A549 (cell line): ENCODE measurements at regions not wholly inside any gene's neighbourhood (a gene's known extent, or its start where the extent isn't known, plus 50 kb on each side); places are given as distances from the start of the nearest gene placed in this dataset.

ENCODE experiments used
- ATAC-seq, 2 experiments: fragments of 200-7000 bp in 1 of 2; fragments of >200 bp in 1 of 2; cut with Nextera tagmentation in 1 of 2; cut with Tn5 transposase in 1 of 2; 3 replicates each; pipeline versions ENCODE4 v1.8.0 to v1.9.1; 2018 to 2020; ENCODE audit warnings: mild to moderate bottlenecking in 1 of 2, moderate library complexity in 1 of 2
- CTCF ChIA-PET: fragments of 300-600 bp; sonication (Branson Sonifier 250); formaldehyde crosslinking; extraction: SDS; loops from one replicate; lab custom pipeline; 2021; ENCODE audit warnings: antibody characterized with exemption, inconsistent platforms; lab: Yijun Ruan, JAX
- POLR2A ChIA-PET: fragments of 350-600 bp; formaldehyde crosslinking; extraction: SDS; loops from one replicate; lab custom pipeline; 2021; ENCODE audit warnings: antibody characterized with exemption, inconsistent platforms; lab: Yijun Ruan, JAX
- DNase-seq, 2 experiments: peaks; one replicate each; pipeline versions ENCODE4 v3.0.0 to v3.0.0-alpha.2; 2011 to 2016; ENCODE audit warnings: low read depth in 1 of 2, low spot score in 1 of 2
- FAIRE-seq: peaks from 2 replicates; lab custom pipeline; 2011; peaks lifted over from hg19 to GRCh38; lab: Jason Lieb, UNC
- H3K27ac ChIP-seq, 2 experiments: fragments of >200 bp; sonication (Bioruptor Twin); formaldehyde crosslinking; 3 replicates each; pipeline ENCODE4 v1.5.1; 2016 to 2017
- H3K4me1 ChIP-seq: fragments of >200 bp; sonication (Bioruptor Twin); formaldehyde crosslinking; 3 replicates; pipeline ENCODE4 v1.6.1; 2016
- H3K4me2 ChIP-seq: fragments of >200 bp; sonication (Bioruptor Twin); formaldehyde crosslinking; 3 replicates; pipeline ENCODE4 v1.6.1; 2016
- H3K4me3 ChIP-seq: fragments of >200 bp; sonication (Bioruptor Twin); formaldehyde crosslinking; 3 replicates; pipeline ENCODE4 v1.5.1; 2016
- H3K9me3 ChIP-seq: fragments of >200 bp; sonication (Bioruptor Twin); formaldehyde crosslinking; 3 replicates; pipeline ENCODE4 v1.6.1; 2016
- ATOH8 ChIP-seq: fragments of 250-450 bp; sonication (Bioruptor Pico); IDR thresholded peaks from 2 replicates; pipeline ENCODE4 v1.5.0; 2020; ENCODE audit warnings: low read depth, mild to moderate bottlenecking, moderate library complexity
- BHLHE40 ChIP-seq: IDR thresholded peaks from 2 replicates; pipeline ENCODE4 v1.6.1; 2012; ENCODE audit warnings: low read depth, low read length, inconsistent platforms
- CBX2 ChIP-seq: fragments of 200-600 bp; sonication (generic); IDR thresholded peaks from 2 replicates; pipeline ENCODE4 v1.6.1; 2016; ENCODE audit warnings: low read depth, mild to moderate bottlenecking, borderline replicate concordance
- CBX8 ChIP-seq: fragments of 200-600 bp; sonication (generic); IDR thresholded peaks from 2 replicates; pipeline ENCODE4 v1.6.1; 2016
- CEBPB ChIP-seq, 2 experiments: fragments of >200 bp in 1 of 2; sonication (Bioruptor Twin) in 1 of 2; formaldehyde crosslinking in 1 of 2; IDR thresholded peaks; 2 replicates each; pipeline ENCODE4 v1.6.1; 2012 to 2016
- CHD4 ChIP-seq: fragments of 200-600 bp; sonication (generic); IDR thresholded peaks from 2 replicates; pipeline ENCODE4 v1.6.1; 2016; ENCODE audit warnings: antibody characterized with exemption, mild to moderate bottlenecking, borderline replicate concordance
- CTCF ChIP-seq: fragments of >200 bp; sonication (Bioruptor Twin); formaldehyde crosslinking; IDR thresholded peaks from 3 replicates; pipeline ENCODE4 v1.5.1; 2016
- E2F6 ChIP-seq: IDR thresholded peaks from 2 replicates; pipeline ENCODE4 v1.6.1; 2012; ENCODE audit warnings: low read depth, borderline replicate concordance
- EHMT2 ChIP-seq: fragments of 200-600 bp; sonication (generic); IDR thresholded peaks from 2 replicates; pipeline ENCODE4 v1.6.1; 2016; ENCODE audit warnings: antibody characterized with exemption, low read depth, mild to moderate bottlenecking, moderate library complexity
- EP300 ChIP-seq, 2 experiments: fragments of >200 bp; sonication (Bioruptor Twin); formaldehyde crosslinking; IDR thresholded peaks; 2 replicates in 1 of 2; 3 replicates in 1 of 2; pipeline ENCODE4 v1.6.1; 2016 to 2017
- FOSL2 ChIP-seq, 2 experiments: fragments of 450-650 bp in 1 of 2; fragments of >200 bp in 1 of 2; sonication (Bioruptor Twin) in 1 of 2; formaldehyde crosslinking; IDR thresholded peaks; 2 replicates each; pipeline versions ENCODE4 v1.5.0 to v1.6.1; 2016 to 2020; ENCODE audit warnings: mild to moderate bottlenecking in 1 of 2, moderate library complexity in 1 of 2
- FOXS1 ChIP-seq: fragments of 250-450 bp; sonication (Bioruptor Pico); IDR thresholded peaks from 2 replicates; pipeline ENCODE4 v1.5.0; 2020; ENCODE audit warnings: mild to moderate bottlenecking, moderate library complexity
- HDAC2 ChIP-seq: fragments of 200-600 bp; sonication (generic); IDR thresholded peaks from 2 replicates; pipeline ENCODE4 v1.6.1; 2016
- HOXB13 ChIP-seq: fragments of 250-450 bp; sonication (Bioruptor Pico); IDR thresholded peaks from 2 replicates; pipeline ENCODE4 v1.5.0; 2020; ENCODE audit warnings: low read depth, mild to moderate bottlenecking, moderate library complexity
- JUN ChIP-seq, 2 experiments: fragments of >200 bp; sonication (Bioruptor Twin); formaldehyde crosslinking; IDR thresholded peaks; 2 replicates in 1 of 2; 3 replicates in 1 of 2; pipeline ENCODE4 v1.6.1; 2016 to 2017
- JUNB ChIP-seq: fragments of >200 bp; sonication (Bioruptor Twin); formaldehyde crosslinking; IDR thresholded peaks from 2 replicates; pipeline ENCODE4 v1.6.1; 2016
- KDM5A ChIP-seq: fragments of 200-600 bp; sonication (generic); IDR thresholded peaks from 2 replicates; pipeline ENCODE4 v1.6.1; 2016; ENCODE audit warnings: antibody characterized with exemption, mild to moderate bottlenecking
- MAX ChIP-seq: IDR thresholded peaks from 2 replicates; pipeline ENCODE4 v1.6.1; 2012
- MYC ChIP-seq: IDR thresholded peaks from 2 replicates; pipeline ENCODE4 v1.6.1; 2012; ENCODE audit warnings: mild to moderate bottlenecking, inconsistent platforms, low read length, improper control_type of control experiment, borderline replicate concordance
- POLR2A ChIP-seq: IDR thresholded peaks from 2 replicates; pipeline ENCODE4 v1.6.1; 2012; ENCODE audit warnings: mild to moderate bottlenecking, low read length
- RAD21 ChIP-seq, 2 experiments: fragments of >200 bp in 1 of 2; sonication (Bioruptor Twin) in 1 of 2; formaldehyde crosslinking in 1 of 2; IDR thresholded peaks in 1 of 2; conservative IDR thresholded peaks in 1 of 2; 2 replicates in 1 of 2; 3 replicates in 1 of 2; pipeline ENCODE4 v1.6.1; 2012 to 2018; ENCODE audit warnings: inconsistent platforms in 1 of 2
- RARB ChIP-seq: fragments of 250-450 bp; sonication (Bioruptor Pico); IDR thresholded peaks from 2 replicates; pipeline ENCODE4 v1.8.0; 2021; ENCODE audit warnings: mild to moderate bottlenecking, moderate library complexity
- RCOR1 ChIP-seq: fragments of 150-350 bp; IDR thresholded peaks from 2 replicates; pipeline ENCODE4 v1.6.1; 2014; ENCODE audit warnings: antibody characterized with exemption, low read length, low read depth
- RNF2 ChIP-seq: fragments of 200-600 bp; sonication (generic); IDR thresholded peaks from 2 replicates; pipeline ENCODE4 v1.6.1; 2016; ENCODE audit warnings: low read depth, mild to moderate bottlenecking, antibody characterized with exemption, moderate library complexity, borderline replicate concordance
- TFCP2L1 ChIP-seq: fragments of 250-450 bp; sonication (Bioruptor Pico); IDR thresholded peaks from 2 replicates; pipeline ENCODE4 v1.5.0; 2021; ENCODE audit warnings: mild to moderate bottlenecking
- TP53 ChIP-seq: fragments of 250-450 bp; sonication (Bioruptor Pico); IDR thresholded peaks from 2 replicates; pipeline ENCODE4 v1.5.0; 2021; ENCODE audit warnings: mild to moderate bottlenecking, moderate library complexity
- USF2 ChIP-seq: fragments of 450-650 bp; IDR thresholded peaks from 2 replicates; pipeline ENCODE4 v1.6.1; 2014; ENCODE audit warnings: antibody characterized with exemption
- ZC3H11A ChIP-seq: fragments of 450-650 bp; IDR thresholded peaks from 2 replicates; pipeline ENCODE4 v1.6.1; 2014; ENCODE audit warnings: antibody characterized with exemption, mild to moderate bottlenecking
- ZFP36 ChIP-seq: fragments of 450-650 bp; IDR thresholded peaks from 2 replicates; pipeline ENCODE4 v1.6.1; 2014; ENCODE audit warnings: borderline replicate concordance; ENCODE audit not compliant: partially characterized antibody
- ZNF302 ChIP-seq: fragments of 250-450 bp; sonication (Bioruptor Pico); IDR thresholded peaks from 2 replicates; pipeline ENCODE4 v1.9.0; 2021; ENCODE audit warnings: inconsistent platforms, mild to moderate bottlenecking, moderate library complexity
- WGBS: methylation state at CpG from one replicate; pipeline ENCODE4 v1.1.6; 2017; ENCODE audit errors: missing lambda C conversion rate; 5-methylcytosine and 5-hydroxymethylcytosine counted together

- 58% methylated on average over 10 of the region's 10 CpGs for WGBS
- H3K9me3 ChIP-seq: no peaks in the 10 kb centered on the region
- CTCF ChIA-PET: no interaction called here
- FAIRE-seq (no peak), DNase-seq (no peak), ATAC-seq (no peak)
- no peak overlapping the region for H3K4me3 ChIP-seq
- H3K27ac ChIP-seq: no peak overlapping the region
- H3K4me1 ChIP-seq: no peaks in the 10 kb centered on the region
- TF ChIP-seq HOXB13 (CRISPR knock-in tag) (no peak), ATOH8 (CRISPR knock-in tag) (no peak), EP300 (IDR thresholded peaks at IDR 0.05) (no peak), TP53 (CRISPR knock-in tag) (no peak), EHMT2 (no peak), RCOR1 (no peak)
- no peak overlapping the region for H3K4me2 ChIP-seq
- POLR2A ChIA-PET: no interaction called here
Measured at GRCh38 chr2:217151509-217152206, 291.8 kb upstream of the TNP1 start.

- H3K27ac ChIP-seq: no peak overlapping the region
- no peak overlapping the region for H3K4me2 ChIP-seq
- 79% methylated on average over 4 of the region's 4 CpGs for WGBS
- DNase-seq (no peak), FAIRE-seq (no peak), ATAC-seq (no peak)
- ChIA-PET POLR2A (no interaction called here), CTCF (interaction anchor here (0.9 kb wide), 1 partner anchor 401 kb away, joined by 3 read pairs; no protein-coding TSS in a partner anchor)
- no peaks in the 10 kb centered on the region for H3K4me1 ChIP-seq
- H3K4me3 ChIP-seq: no peak overlapping the region
- H3K9me3 ChIP-seq: no peaks in the 10 kb centered on the region
- TF ChIP-seq CHD4 (no peak), USF2 (no peak), CBX2 (no peak), KDM5A (no peak), FOXS1 (CRISPR knock-in tag) (no peak), ATOH8 (CRISPR knock-in tag) (no peak), RARB (CRISPR knock-in tag) (no peak), RNF2 (no peak), MYC (no peak), JUN (IDR thresholded peaks at IDR 0.05) (no peak), HDAC2 (no peak), MAX (no peak), JUNB (no peak), BHLHE40 (no peak), HOXB13 (CRISPR knock-in tag) (no peak)
Measured at GRCh38 chr2:217150236-217150635, 290.4 kb upstream of the TNP1 start.

- Histone ChIP-seq H3K4me1 (no peaks in the 10 kb centered on the region), H3K4me2 (no peak overlapping the region), H3K27ac (no peak overlapping the region), H3K9me3 (0 out of 3 replicates have a peak, but pooled peaks cover 2% of the 10 kb centered on the region), H3K4me3 (no peak overlapping the region)
- ATAC-seq (no peak), DNase-seq (no peak), FAIRE-seq (no peak)
- ChIA-PET CTCF (no interaction called here), POLR2A (no interaction called here)
- 70% methylated on average over 4 of the region's 4 CpGs for whole genome bisulfite sequencing
- no peak for TF ChIP-seq POLR2A
- TF ChIP-seq JUNB: no peak
- no peak for TF ChIP-seq MYC
- TF ChIP-seq CBX2: no peak
- TF ChIP-seq CBX8: no peak
- TF ChIP-seq ZFP36: no peak
- TF ChIP-seq ZC3H11A: no peak
- TF ChIP-seq ZNF302 (CRISPR knock-in tag): no peak
- no peak for TF ChIP-seq RAD21 (conservative IDR thresholded peaks at IDR 0.05 in 1 of 2, IDR thresholded peaks at IDR 0.05 in 1 of 2)
- TF ChIP-seq FOSL2 (IDR thresholded peaks at IDR 0.05): no peak
- TF ChIP-seq FOSL2 (CRISPR knock-in tag; IDR thresholded peaks at IDR 0.05): no peak
- no peak for TF ChIP-seq FOXS1 (CRISPR knock-in tag)
- no peak for TF ChIP-seq TFCP2L1 (CRISPR knock-in tag)
- no peak for TF ChIP-seq CEBPB (IDR thresholded peaks at IDR 0.05)
- TF ChIP-seq CTCF: no peak
- no peak for TF ChIP-seq E2F6
Measured at GRCh38 chr2:217149087-217149660, 289.3 kb upstream of the TNP1 start.
